ENCODE measurements at regions not wholly inside any gene's neighbourhood (a gene's known extent, or its start where the extent isn't known, plus 50 kb on each side); places are given as distances from the start of the nearest gene placed in this dataset.

GRCh38 chr11:130602641-130603334, 154.3 kb downstream of the ADAMTS15 start:
- H2AK5ac ChIP-seq (ENCODE audit: low read length, severe bottlenecking), result no peak overlapping the region
- 88% methylated on average over 10 of the region's 12 CpGs for WGBS
- DNase-seq, result no peak

GRCh38 chr11:130603335-130603906, 155.0 kb downstream of the ADAMTS15 start:
- Histone ChIP-seq H3K4me2 (ENCODE audit: low read length, poor library complexity, severe bottlenecking) (no peak overlapping the region), H3K9ac (ENCODE audit: low read length) (no peak overlapping the region), H2AFZ (ENCODE audit: low read depth, low read length) (no peak overlapping the region), H2BK120ac (ENCODE audit: low read depth, low read length) (no peak overlapping the region), H3K4me1 (ENCODE audit: control insufficient read depth, insufficient read depth, low read depth, low read length) (peaks cover 22% of the 10 kb centered on the region), H4K8ac (ENCODE audit: low read length) (no peak overlapping the region), H3K18ac (ENCODE audit: low read depth in 1 of 2, low read length in 2 of 2) (no peak overlapping the region), H3K4me3 (ENCODE audit: insufficient read depth in 1 of 2, low read depth in 1 of 2, low read length in 2 of 2) (no peak overlapping the region), H3K4ac (ENCODE audit: low read depth in 1 of 2, low read length in 2 of 2) (no peak overlapping the region), H2BK12ac (ENCODE audit: low read length in 2 of 2) (no peak overlapping the region), H3K36me3 (ENCODE audit: control insufficient read depth in 1 of 2, insufficient read depth in 2 of 2, low read depth in 1 of 2, low read length in 2 of 2) (peaks cover 0 to 4% of the 10 kb centered on the region in 2 experiments), H3K14ac (ENCODE audit: low read length in 2 of 2) (no peak overlapping the region), H4K91ac (ENCODE audit: low read length) (no peak overlapping the region), H3K23ac (ENCODE audit: low read length in 2 of 2) (no peak overlapping the region), H2AK5ac (ENCODE audit: low read length, severe bottlenecking) (peak overlapping the region; percentile 69), H3K79me1 (replicated peaks; ENCODE audit: low read length, poor library complexity, severe bottlenecking) (no peaks in the 10 kb centered on the region), H3K27ac (ENCODE audit: low read length, poor library complexity, severe bottlenecking) (no peak overlapping the region), H3K27me3 (ENCODE audit: control insufficient read depth in 1 of 2, insufficient read depth in 1 of 2, low read length in 2 of 2) (no peaks in the 10 kb centered on the region), H2BK5ac (ENCODE audit: low read depth, low read length, poor library complexity, severe bottlenecking) (no peak overlapping the region), H2BK15ac (ENCODE audit: low read depth, poor library complexity, severe bottlenecking) (no peak overlapping the region), H3K9me3 (ENCODE audit: control insufficient read depth, low read length) (no peaks in the 10 kb centered on the region)
- DNase-seq, result no peak
- 93% methylated on average over 7 of the region's 7 CpGs for WGBS

More at GRCh38 chr11:130602641-130603334, 154.3 kb downstream of the ADAMTS15 start:
- no peak overlapping the region for H2AFZ ChIP-seq (ENCODE audit: low read depth, low read length)
- no peak overlapping the region for H2BK15ac ChIP-seq (ENCODE audit: low read depth, poor library complexity, severe bottlenecking)
- H4K91ac ChIP-seq (ENCODE audit: low read length), result no peak overlapping the region
- peaks cover 22% of the 10 kb centered on the region for H3K4me1 ChIP-seq (ENCODE audit: control insufficient read depth, insufficient read depth, low read depth, low read length)
- no peak overlapping the region for H3K4me3 ChIP-seq (ENCODE audit: insufficient read depth in 1 of 2, low read depth in 1 of 2, low read length in 2 of 2)
- no peaks in the 10 kb centered on the region for H3K9me3 ChIP-seq (ENCODE audit: control insufficient read depth, low read length)
- H3K23ac ChIP-seq (ENCODE audit: low read length in 2 of 2), result no peak overlapping the region
- no peak overlapping the region for H3K14ac ChIP-seq (ENCODE audit: low read length in 2 of 2)
- no peak overlapping the region for H2BK12ac ChIP-seq (ENCODE audit: low read length in 2 of 2)
- H4K8ac ChIP-seq (ENCODE audit: low read length), result no peak overlapping the region
- H3K27ac ChIP-seq (ENCODE audit: low read length, poor library complexity, severe bottlenecking), result no peak overlapping the region
- H3K27me3 ChIP-seq (ENCODE audit: control insufficient read depth in 1 of 2, insufficient read depth in 1 of 2, low read length in 2 of 2), result no peaks in the 10 kb centered on the region
- H3K4me2 ChIP-seq (ENCODE audit: low read length, poor library complexity, severe bottlenecking), result no peak overlapping the region
- no peaks in the 10 kb centered on the region for H3K79me1 ChIP-seq (replicated peaks; ENCODE audit: low read length, poor library complexity, severe bottlenecking)
- no peak overlapping the region for H3K9ac ChIP-seq (ENCODE audit: low read length)
- no peak overlapping the region for H3K18ac ChIP-seq (ENCODE audit: low read depth in 1 of 2, low read length in 2 of 2)
- H2BK120ac ChIP-seq (ENCODE audit: low read depth, low read length), result no peak overlapping the region
- no peak overlapping the region for H3K4ac ChIP-seq (ENCODE audit: low read depth in 1 of 2, low read length in 2 of 2)
- no peak overlapping the region for H2BK5ac ChIP-seq (ENCODE audit: low read depth, low read length, poor library complexity, severe bottlenecking)
- peaks cover 0 to 4% of the 10 kb centered on the region in 2 experiments for H3K36me3 ChIP-seq (ENCODE audit: control insufficient read depth in 1 of 2, insufficient read depth in 2 of 2, low read depth in 1 of 2, low read length in 2 of 2)

- Histone ChIP-seq H3K4me2 (ENCODE audit: low read length, poor library complexity, severe bottlenecking) (no peak overlapping the region), H2AK5ac (ENCODE audit: low read length, severe bottlenecking) (no peak overlapping the region), H3K18ac (ENCODE audit: low read depth in 1 of 2, low read length in 2 of 2) (no peak overlapping the region), H2BK15ac (ENCODE audit: low read depth, poor library complexity, severe bottlenecking) (no peak overlapping the region), H2BK12ac (ENCODE audit: low read length in 2 of 2) (no peak overlapping the region), H2AFZ (ENCODE audit: low read depth, low read length) (no peak overlapping the region), H2BK5ac (ENCODE audit: low read depth, low read length, poor library complexity, severe bottlenecking) (no peak overlapping the region), H3K4me3 (ENCODE audit: insufficient read depth in 1 of 2, low read depth in 1 of 2, low read length in 2 of 2) (no peak overlapping the region), H3K14ac (ENCODE audit: low read length in 2 of 2) (no peak overlapping the region), H2BK120ac (ENCODE audit: low read depth, low read length) (no peak overlapping the region), H3K4me1 (ENCODE audit: control insufficient read depth, insufficient read depth, low read depth, low read length) (peaks cover 22% of the 10 kb centered on the region), H3K23ac (ENCODE audit: low read length in 2 of 2) (no peak overlapping the region), H4K8ac (ENCODE audit: low read length) (no peak overlapping the region), H3K36me3 (ENCODE audit: control insufficient read depth in 1 of 2, insufficient read depth in 2 of 2, low read depth in 1 of 2, low read length in 2 of 2) (peaks cover 0 to 4% of the 10 kb centered on the region in 2 experiments), H3K9me3 (ENCODE audit: control insufficient read depth, low read length) (no peaks in the 10 kb centered on the region), H3K27me3 (ENCODE audit: control insufficient read depth in 1 of 2, insufficient read depth in 1 of 2, low read length in 2 of 2) (no peaks in the 10 kb centered on the region), H3K27ac (ENCODE audit: low read length, poor library complexity, severe bottlenecking) (no peak overlapping the region), H4K91ac (ENCODE audit: low read length) (no peak overlapping the region), H3K9ac (ENCODE audit: low read length) (no peak overlapping the region), H3K79me1 (replicated peaks; ENCODE audit: low read length, poor library complexity, severe bottlenecking) (no peaks in the 10 kb centered on the region), H3K4ac (ENCODE audit: low read depth in 1 of 2, low read length in 2 of 2) (no peak overlapping the region)
- WGBS, result 93% methylated on average over 1 of the region's 1 CpG
- no peak for DNase-seq
These were observed 156.2 kb downstream of the ADAMTS15 start for GRCh38 chr11:130604606-130605005.

GRCh38 chr11:130606178-130606577, 157.7 kb downstream of the ADAMTS15 start:
- Histone ChIP-seq H3K9ac (ENCODE audit: low read length) (peak overlapping the region; percentile 55), H3K14ac (ENCODE audit: low read length in 2 of 2) (no peak overlapping the region), H3K9me3 (ENCODE audit: control insufficient read depth, low read length) (no peaks in the 10 kb centered on the region), H3K36me3 (ENCODE audit: control insufficient read depth in 1 of 2, insufficient read depth in 2 of 2, low read depth in 1 of 2, low read length in 2 of 2) (peaks cover 0 to 4% of the 10 kb centered on the region in 2 experiments), H3K18ac (ENCODE audit: low read depth in 1 of 2, low read length in 2 of 2) (no peak overlapping the region), H3K4me2 (ENCODE audit: low read length, poor library complexity, severe bottlenecking) (no peak overlapping the region), H2BK15ac (ENCODE audit: low read depth, poor library complexity, severe bottlenecking) (no peak overlapping the region), H3K4ac (ENCODE audit: low read depth in 1 of 2, low read length in 2 of 2) (no peak overlapping the region), H4K8ac (ENCODE audit: low read length) (no peak overlapping the region), H2BK5ac (ENCODE audit: low read depth, low read length, poor library complexity, severe bottlenecking) (no peak overlapping the region), H2AK5ac (ENCODE audit: low read length, severe bottlenecking) (no peak overlapping the region), H3K4me1 (ENCODE audit: control insufficient read depth, insufficient read depth, low read depth, low read length) (peaks cover 17% of the 10 kb centered on the region), H3K4me3 (ENCODE audit: insufficient read depth in 1 of 2, low read depth in 1 of 2, low read length in 2 of 2) (peak overlapping the region in 1 of 2 experiments; percentile 31), H2BK12ac (ENCODE audit: low read length in 2 of 2) (no peak overlapping the region), H3K27ac (ENCODE audit: low read length, poor library complexity, severe bottlenecking) (no peak overlapping the region), H2AFZ (ENCODE audit: low read depth, low read length) (no peak overlapping the region), H2BK120ac (ENCODE audit: low read depth, low read length) (no peak overlapping the region), H3K27me3 (ENCODE audit: control insufficient read depth in 1 of 2, insufficient read depth in 1 of 2, low read length in 2 of 2) (no peaks in the 10 kb centered on the region), H3K79me1 (replicated peaks; ENCODE audit: low read length, poor library complexity, severe bottlenecking) (no peaks in the 10 kb centered on the region), H4K91ac (ENCODE audit: low read length) (no peak overlapping the region), H3K23ac (ENCODE audit: low read length in 2 of 2) (no peak overlapping the region)
- 92% methylated on average over 3 of the region's 4 CpGs for WGBS
- DNase-seq, result no peak
